ENCODE measurements at regions not wholly inside any gene's neighbourhood (a gene's known extent, or its start where the extent isn't known, plus 50 kb on each side); places are given as distances from the start of the nearest gene placed in this dataset.

- TF ChIP-seq CTCF (IDR thresholded peaks at IDR 0.05) (no peak), POLR2AphosphoS5 (IDR thresholded peaks at IDR 0.05) (no peak), POLR2A (IDR thresholded peaks at IDR 0.05) (no peak)
Observed at GRCh38 chr1:84090447-84091245, 53.4 kb upstream of the PRKACB start.

All from prostate gland (tissue), 2 donors.